SKM-1 (cell line): ENCODE measurements at regions not wholly inside any gene's neighbourhood (a gene's known extent, or its start where the extent isn't known, plus 50 kb on each side); places are given as distances from the start of the nearest gene placed in this dataset.
"Not testable (repeated sequence)": the region's sequence is repeated elsewhere in the genome, so short reads cannot be mapped to it uniquely, and the experiment has no call there.

ENCODE experiments used
- DNase-seq: peaks from one replicate; lab custom pipeline; 2025; ENCODE audit not compliant: unreplicated experiment; lab: John Stamatoyannopoulos, UW

- no peak for DNase-seq
Observed at GRCh38 chr5:17326600-17327037, 109.2 kb downstream of the BASP1 start.

- no peak for DNase-seq
Observed at GRCh38 chr5:17327048-17327625, 109.7 kb downstream of the BASP1 start.

- DNase-seq, result no peak
Observed at GRCh38 chr5:17329571-17329970, 112.1 kb downstream of the BASP1 start.

GRCh38 chr5:17330386-17330785 is 113.0 kb downstream of the BASP1 start:
- DNase-seq, result no peak

- DNase-seq, result no peak
Observed at GRCh38 chr5:17331651-17332050, 114.2 kb downstream of the BASP1 start.

GRCh38 chr5:17333755-17334154 is 116.3 kb downstream of the BASP1 start:
- DNase-seq, result no peak

- DNase-seq, result no peak
Observed at GRCh38 chr5:17336054-17336453, 118.6 kb downstream of the BASP1 start.

GRCh38 chr5:17336723-17337122 is 119.3 kb downstream of the BASP1 start:
- not testable (repeated sequence) for DNase-seq

- DNase-seq, result no peak
Observed at GRCh38 chr5:17339841-17340240, 122.4 kb downstream of the BASP1 start.

- DNase-seq, result no peak
Observed at GRCh38 chr5:17340379-17340778, 122.9 kb downstream of the BASP1 start.

GRCh38 chr5:17340819-17341218 is 123.4 kb downstream of the BASP1 start:
- DNase-seq, result no peak

- DNase-seq, result no peak
Observed at GRCh38 chr5:17343675-17344074, 126.2 kb downstream of the BASP1 start.

GRCh38 chr5:17346811-17347210 is 129.4 kb downstream of the BASP1 start:
- no peak for DNase-seq

- no peak for DNase-seq
Observed at GRCh38 chr5:17352223-17352622, 134.8 kb downstream of the BASP1 start.

GRCh38 chr5:17354265-17354664 is 136.8 kb downstream of the BASP1 start:
- no peak for DNase-seq

GRCh38 chr5:17355586-17356346 is 138.3 kb downstream of the BASP1 start:
- no peak for DNase-seq

GRCh38 chr5:17356551-17356950 is 139.1 kb downstream of the BASP1 start:
- no peak for DNase-seq

GRCh38 chr5:17357504-17357903 is 140.1 kb downstream of the BASP1 start:
- no peak for DNase-seq

GRCh38 chr5:17358031-17358430 is 140.0 kb upstream of the TAF11L2 start:
- DNase-seq, result no peak

- DNase-seq, result no peak
Observed at GRCh38 chr5:17359451-17360011, 138.5 kb upstream of the TAF11L2 start.

GRCh38 chr5:17360879-17361278 is 137.2 kb upstream of the TAF11L2 start:
- DNase-seq, result no peak

- no peak for DNase-seq
Observed at GRCh38 chr5:17361331-17361730, 136.7 kb upstream of the TAF11L2 start.
